GM18870 (cell line): ENCODE measurements at regions not wholly inside any gene's neighbourhood (a gene's known extent, or its start where the extent isn't known, plus 50 kb on each side); places are given as distances from the start of the nearest gene placed in this dataset.
A peak's percentile ranks its signal among the peaks of the same experiment; 100 is the strongest.

ENCODE experiments used
- ATAC-seq: cut with Tn5 transposase; IDR thresholded peaks from one replicate; pipeline ENCODE4 v1.9.1; 2021; ENCODE audit warnings: moderate library complexity; ENCODE audit not compliant: unreplicated experiment

DNA sequence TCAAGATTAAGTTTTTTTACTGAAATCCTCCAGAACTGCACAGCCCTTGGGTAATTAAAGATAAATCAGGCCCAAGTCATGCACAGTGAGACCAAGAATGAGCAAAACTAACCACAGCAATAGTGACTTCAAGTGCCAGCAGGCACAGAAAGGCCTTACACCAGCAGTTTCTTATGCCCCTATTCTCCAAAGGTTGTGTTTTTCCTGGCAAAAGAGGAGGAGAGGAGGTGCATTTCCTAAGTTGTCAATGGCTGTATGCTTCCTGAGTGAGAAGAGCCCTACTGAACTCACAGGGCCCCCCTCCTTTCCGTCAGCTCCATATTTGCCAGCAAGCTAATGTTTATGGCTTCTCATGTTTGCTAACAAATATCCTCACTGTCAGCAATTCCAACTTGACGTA, 418.7 kb upstream of the INTU start:
- no peak for ATAC-seq

DNA sequence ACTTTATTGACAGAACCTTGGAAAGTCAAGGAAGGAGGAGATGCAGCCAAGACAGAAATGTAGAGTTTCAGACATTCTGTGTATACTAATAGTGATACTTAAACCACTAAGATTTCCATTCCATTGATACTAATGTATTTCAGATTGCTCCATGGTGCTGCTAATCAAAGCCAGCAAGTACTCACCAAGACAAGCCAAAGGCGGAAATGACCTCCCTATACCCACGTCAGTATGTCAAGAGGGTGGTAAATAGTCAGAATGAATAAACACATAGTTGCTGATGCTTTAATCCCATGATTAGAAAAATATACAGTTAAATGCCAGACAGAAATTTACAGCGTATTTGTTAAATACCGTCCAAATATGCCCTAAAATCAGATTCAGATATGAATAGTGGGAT, 417.8 kb upstream of the INTU start:
- ATAC-seq, result no peak

DNA sequence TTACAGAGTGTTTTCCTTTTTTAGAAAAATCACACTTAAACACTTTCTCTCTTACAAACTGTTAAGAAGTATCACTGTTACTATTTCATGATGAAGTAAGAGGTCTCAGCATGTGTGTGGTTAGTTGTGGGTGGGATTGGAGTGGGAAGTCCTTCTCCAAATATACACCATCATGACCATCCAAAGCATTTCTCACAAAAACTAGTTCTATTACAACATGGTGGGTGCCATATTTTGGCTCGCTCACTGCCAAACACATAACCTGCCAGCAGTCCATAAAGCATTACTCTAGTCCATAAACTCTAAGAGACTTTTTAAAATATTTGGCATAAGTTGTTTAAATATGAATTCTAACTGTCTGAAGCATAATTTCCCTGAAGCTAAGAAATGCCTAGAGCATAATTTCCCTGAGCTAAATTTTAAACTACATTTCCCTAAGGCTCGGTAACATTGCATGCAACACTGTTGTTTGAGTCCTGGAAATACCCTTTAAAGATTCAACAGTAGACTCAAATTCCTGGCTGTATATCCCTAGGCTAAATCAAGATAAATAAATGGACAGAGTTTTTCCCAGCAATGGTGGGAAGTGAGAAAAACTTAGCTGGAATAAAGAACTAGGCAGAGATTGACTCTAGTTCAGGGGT, 415.0 kb upstream of the INTU start:
- ATAC-seq, result no peak

DNA sequence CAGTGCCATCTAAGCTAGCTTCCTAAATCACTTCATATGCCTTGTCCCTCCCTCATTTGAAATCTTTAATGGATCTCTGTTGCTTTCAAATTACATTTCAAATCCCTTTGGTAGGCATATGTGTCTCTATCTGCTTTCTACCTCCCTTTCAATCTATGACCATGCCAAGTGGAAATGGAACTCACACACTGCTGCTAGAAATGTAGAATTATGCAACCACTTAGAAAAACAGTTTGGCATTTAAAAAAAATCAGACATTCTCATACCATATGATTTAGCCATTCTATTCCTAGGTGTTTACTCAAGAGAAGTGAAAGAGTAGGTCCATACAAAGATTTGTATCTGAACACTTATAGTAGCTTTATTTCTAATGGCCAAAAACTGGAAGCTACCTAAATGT, 413.5 kb upstream of the INTU start:
- no peak for ATAC-seq

GRCh38 chr4:127224556-127224955, 408.2 kb upstream of the INTU start:
- no peak for ATAC-seq

DNA sequence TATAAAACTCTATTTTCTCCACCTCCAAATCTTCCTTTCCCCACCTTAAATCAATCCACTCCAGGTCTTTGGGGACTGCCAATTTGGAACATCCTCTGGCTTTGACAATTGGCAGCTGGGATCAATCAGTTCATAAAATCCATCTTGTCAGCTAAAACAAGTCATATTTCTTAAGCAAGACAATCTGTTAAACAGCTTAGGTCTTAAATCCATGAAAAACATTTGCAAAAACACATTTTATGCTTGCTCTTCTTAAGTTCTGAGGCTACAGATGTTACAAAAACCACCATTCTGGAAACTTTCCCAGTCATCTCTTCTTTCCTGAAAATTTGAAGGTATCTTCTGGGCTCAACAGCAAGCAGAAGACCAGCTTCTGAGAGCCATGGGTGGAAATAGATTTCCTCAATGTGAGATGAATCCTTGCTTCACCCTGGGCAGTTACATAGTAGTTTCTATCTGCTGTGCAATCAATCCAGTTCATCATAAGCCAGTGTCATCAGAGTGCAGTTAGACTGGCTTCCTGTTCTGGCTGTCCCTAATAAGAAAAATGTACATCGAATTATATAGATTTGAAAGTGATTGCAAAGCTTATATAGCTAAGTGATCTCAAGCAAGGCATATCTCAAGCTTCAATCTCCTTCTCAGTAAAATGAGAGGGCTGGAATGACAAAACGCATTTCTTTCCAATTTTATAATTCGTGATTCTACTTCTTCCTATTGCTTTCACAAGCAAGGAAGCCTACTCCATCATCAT, 402.7 kb upstream of the INTU start:
- no peak for ATAC-seq

DNA sequence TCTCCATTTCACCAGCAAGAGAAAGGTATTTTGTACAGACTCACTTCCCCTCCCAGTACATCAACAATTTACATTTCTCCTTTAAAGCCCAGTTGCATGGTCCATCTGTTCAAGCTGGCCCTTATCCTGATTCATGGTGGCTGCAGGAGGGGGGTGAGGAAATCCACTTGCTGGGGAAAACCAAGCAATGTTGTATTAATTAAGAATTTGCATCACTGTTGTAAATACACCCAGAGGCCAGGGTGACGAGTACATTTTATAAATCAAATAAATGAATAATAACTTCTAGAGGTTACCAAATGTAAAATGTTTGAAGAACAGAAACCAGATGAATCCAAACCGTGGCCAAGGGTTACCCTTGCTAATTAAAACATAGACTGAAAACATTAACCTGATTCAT, 395.9 kb upstream of the INTU start:
- ATAC-seq, result no peak

DNA sequence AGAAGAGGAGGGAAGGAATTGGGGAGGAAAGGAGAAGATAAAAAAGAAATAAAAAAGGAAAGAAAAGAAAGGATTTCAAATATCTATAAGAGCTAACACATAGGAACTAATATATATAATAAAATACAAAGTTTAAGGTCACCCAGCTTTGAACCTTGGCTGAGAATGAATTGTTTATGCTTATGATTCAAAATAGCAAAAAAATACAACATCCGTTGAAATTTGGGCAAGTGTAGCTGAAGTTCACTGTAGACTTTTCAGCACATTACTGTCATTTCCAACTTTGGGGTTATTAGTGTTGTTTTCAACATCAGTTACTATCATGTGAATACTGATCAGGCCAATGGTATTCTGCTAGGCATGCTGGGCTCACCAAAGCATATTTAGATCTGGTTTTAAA, 395.2 kb upstream of the INTU start:
- ATAC-seq, result no peak

DNA sequence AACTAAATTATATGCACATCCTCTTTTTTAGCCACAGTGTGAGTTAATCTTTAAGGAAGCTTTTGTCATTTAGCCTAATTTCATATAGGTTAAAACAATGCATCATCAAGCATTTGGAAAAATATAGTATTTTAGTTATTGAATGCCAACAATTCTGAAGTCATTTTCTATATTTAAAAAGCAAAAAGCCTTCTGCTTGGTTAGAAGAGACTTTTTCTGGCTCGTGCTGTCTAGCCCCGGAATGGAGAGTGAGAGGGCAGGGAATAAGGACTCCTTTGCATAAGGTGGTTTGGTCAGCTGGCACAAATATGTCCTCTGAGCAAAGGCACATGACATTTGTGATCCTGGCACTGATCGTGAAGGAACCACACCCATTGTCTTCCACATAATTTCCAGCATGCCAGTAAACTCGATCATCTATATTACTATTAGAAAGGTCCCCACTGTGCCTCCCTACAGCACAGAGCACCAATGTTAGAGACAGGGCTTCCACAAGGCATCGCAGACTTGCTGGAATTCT, 393.7 kb upstream of the INTU start:
- ATAC-seq, result no peak

GRCh38 chr4:127239902-127240763, 392.6 kb upstream of the INTU start:
- no peak for ATAC-seq

DNA sequence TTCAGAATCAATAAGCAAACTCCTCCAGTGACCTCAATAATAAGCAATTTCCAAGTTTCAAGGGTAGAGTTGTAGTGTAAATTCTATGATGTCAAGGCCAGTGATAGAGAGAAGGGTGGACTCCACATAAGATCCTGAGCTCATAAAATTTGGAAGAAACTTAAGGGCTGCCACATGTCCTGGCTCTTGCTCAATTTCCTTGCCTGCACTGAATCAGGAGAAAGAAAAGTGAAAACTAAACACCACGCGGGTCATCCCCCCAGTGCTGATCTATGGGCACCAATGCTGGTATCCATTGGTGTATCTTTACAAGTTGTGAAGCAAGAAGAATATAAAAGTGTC, 392.0 kb upstream of the INTU start:
- ATAC-seq, result no peak

DNA sequence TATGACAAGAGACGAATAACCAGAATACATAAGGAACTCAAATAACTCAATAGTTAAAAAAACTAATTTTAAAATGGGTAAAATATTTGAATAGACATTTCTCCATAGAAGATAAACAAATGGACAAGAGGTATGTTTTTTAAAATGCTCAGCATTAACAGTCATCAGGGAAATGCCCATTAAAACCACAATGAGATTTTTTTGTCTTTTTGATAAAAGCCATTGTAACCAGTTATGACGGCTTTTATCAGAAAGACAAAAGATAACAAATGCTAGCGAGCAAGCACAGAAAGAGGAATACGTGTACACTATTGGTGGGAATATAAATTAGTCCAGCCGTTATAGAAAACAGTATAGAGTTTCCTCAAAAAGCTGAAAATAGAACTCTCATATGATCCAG, 388.2 kb upstream of the INTU start:
- no peak for ATAC-seq

DNA sequence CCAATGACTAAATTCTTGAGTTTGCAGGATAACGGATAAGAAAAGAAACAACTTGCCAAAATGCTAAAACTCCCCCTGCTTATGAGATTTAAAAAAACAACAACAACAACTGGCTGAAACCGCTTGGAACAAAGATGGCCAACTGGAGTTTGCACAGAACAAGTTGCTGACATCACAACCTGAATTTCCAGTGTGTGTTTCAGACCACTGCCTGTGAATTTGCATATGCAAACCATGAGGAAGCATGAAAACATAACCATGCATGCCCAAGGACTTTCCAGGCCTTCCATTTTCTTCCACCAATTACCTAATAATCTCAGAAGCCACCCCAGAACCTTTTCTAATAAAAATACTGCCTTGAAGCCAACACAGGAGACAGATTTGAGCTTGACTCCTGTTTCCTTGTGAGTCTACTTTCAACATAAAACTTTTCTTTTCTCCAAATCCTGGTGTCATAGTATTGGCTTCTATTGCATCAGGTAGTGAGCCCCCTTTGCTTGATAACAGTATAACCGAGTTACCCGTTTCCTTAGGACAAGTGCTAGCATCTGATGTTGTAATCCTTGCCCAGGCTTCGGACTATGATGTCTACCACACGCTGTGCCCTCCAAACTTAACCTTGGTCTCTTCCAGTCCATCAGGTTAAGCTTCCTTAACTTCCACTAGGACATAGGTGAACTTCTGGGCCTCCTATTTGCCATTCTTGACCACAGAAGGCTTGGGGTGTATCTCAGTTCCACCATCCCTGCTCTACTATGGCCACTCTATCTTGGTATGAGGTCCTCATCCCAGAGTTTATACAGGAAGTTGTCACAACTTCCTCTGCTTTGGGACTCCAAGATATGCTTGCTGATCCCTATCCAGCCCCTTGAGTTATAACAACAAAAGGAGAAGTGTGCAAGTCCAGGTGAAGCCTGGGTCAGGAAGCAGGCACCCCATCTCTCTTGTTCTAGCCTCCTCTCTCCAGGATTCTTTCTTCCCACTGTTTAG, 385.5 kb upstream of the INTU start:
- ATAC-seq, result no peak

DNA sequence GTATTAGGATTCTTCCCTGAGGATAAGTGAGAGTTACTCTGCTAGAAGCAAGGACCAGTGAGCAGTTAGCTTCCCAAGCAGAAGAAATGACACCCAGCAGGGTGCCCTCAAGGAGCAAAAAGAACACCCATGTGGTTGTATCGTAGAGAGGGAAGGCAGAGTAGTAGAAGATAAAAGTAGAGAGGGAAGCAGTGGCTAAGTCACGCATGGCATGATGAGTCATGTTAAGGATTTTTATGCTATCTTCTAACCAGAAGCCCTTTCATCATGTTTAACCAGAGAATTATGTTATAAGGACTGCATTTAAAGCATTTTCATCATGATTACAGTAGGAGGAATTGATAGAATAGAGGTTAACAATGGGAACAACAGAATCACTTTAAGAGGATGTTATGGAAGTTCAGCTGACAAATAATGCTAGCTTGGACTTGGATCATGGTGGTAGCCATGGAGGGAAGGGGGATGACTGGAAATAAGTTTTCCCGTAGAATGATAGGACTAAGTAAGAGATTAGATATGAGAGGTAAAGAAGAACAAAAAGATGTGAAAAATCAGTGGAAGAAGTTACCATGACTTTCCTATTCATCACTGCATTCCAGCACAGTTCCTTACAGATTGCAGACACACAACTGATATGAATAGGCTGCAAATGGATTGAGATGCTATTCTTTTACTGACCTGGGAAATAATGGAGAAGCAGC, 383.5 kb upstream of the INTU start:
- ATAC-seq, result no peak

GRCh38 chr4:127249767-127250108, 383.0 kb upstream of the INTU start:
- ATAC-seq, result no peak

DNA sequence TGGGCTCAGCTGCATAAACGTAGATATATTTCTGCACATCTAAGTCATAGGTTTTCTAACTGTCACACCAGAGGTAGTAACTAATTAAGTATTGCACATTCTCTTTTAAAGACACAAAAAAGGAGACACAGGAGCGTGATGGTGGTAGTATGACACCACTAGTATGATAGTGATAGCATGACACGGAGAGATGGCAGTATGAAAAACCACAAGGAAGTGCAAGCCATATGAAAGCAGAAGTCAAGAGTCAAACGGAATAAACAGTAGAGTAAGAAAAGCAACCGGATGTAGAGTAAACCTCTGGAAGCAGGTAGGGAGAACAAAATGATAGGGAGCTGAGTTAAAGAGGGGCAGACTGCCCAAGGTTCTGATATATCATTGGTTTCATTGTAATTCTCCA, 382.2 kb upstream of the INTU start:
- ATAC-seq, result peak; percentile 86

DNA sequence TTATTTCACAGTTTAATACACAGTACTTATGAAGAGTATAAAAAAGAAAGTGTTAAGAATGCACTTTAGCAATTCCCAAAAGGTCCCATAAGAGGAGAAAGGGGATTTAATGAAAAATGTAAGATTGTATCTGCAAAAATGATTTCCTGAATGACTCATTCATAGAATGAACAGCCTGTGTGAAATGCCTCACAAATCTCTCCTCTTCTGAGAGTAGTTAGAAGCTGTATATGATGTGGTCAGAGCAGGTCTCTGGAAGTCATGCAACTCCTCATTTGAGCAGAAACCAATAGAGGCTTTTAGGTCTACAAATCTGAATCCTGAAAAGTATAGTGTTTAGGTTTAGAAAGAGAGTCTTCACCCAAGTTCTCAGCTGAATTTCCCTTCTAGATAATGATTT, 381.3 kb upstream of the INTU start:
- ATAC-seq, result peak; percentile 78

- ATAC-seq, result no peak
Measured at GRCh38 chr4:127256500-127256899, 376.3 kb upstream of the INTU start.

DNA sequence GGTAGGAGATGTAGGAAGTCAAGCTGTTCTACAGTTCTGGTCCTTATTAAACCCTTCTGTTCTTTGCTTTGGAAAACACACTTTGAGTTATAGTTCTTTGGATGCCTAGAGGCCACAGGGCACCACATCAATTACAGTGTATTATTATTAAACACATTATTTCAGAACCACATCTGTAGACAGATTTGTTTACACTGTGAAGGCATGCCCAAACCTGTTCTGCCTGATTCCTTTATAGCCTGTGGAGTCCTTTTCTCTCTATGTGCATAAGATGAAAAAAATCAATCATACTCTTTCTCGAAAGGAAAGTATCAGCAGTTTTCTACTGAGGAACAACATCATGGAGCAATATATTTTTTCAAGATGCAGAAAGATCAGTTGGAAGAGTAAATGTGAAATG, 371.3 kb upstream of the INTU start:
- ATAC-seq, result no peak

DNA sequence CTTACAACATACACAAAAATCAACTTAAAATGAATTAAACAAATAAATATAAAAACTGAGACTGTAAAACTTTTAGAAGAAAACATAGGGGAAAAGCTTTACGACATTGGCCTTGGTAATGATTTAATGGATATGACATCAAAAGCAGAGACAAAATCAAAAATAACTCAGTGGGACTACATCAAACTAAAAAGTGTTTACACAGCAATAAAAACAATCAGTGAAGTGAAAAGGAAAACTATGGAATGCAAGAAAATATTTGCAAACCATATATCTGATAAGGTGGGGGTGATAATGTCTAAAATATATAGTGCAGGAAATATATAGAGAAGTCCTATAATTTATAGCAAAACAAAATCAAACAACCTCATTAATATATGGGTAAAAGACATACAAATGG, 364.4 kb upstream of the INTU start:
- ATAC-seq, result no peak
